PFSK-1 (cell line): ENCODE measurements at regions not wholly inside any gene's neighbourhood (a gene's known extent, or its start where the extent isn't known, plus 50 kb on each side); places are given as distances from the start of the nearest gene placed in this dataset.

Experiments
- FOXP2 ChIP-seq: optimal IDR thresholded peaks from 2 replicates; pipeline ENCODE3; 2011; ENCODE audit warnings: borderline replicate concordance, control low read depth, inconsistent platforms; ENCODE audit not compliant: insufficient read depth; ENCODE audit errors: extremely low read length, extremely low read depth
- POLR2AphosphoS5 ChIP-seq: IDR thresholded peaks from 2 replicates; pipeline ENCODE4 v1.6.1; 2012; ENCODE audit warnings: low read depth, mild to moderate bottlenecking, control low read depth, low read length, moderate library complexity
- REST ChIP-seq, 2 experiments: IDR thresholded peaks; 2 replicates each; pipeline versions ENCODE4 v1.6.1 to v1.8.0; 2011 to 2012; ENCODE audit warnings: low read depth in 2 of 2, low read length in 2 of 2, control low read depth in 1 of 2, inconsistent platforms in 1 of 2, mild to moderate bottlenecking in 1 of 2, moderate library complexity in 1 of 2; ENCODE audit not compliant: insufficient read depth in 1 of 2
- SIN3A ChIP-seq: IDR thresholded peaks from 2 replicates; pipeline ENCODE4 v1.6.1; 2012; ENCODE audit warnings: mild to moderate bottlenecking, low read length, moderate library complexity, borderline replicate concordance; ENCODE audit not compliant: insufficient read depth
- TAF1 ChIP-seq: IDR thresholded peaks from 2 replicates; pipeline ENCODE4 v1.6.1; 2012; ENCODE audit warnings: low read length, control low read depth, borderline replicate concordance; ENCODE audit not compliant: insufficient read depth

- no peak for TF ChIP-seq FOXP2
Observed at GRCh38 chr4:156137679-156138473, 184.2 kb upstream of the CTSO start.

- no peak for TF ChIP-seq POLR2AphosphoS5
- no peak for TF ChIP-seq REST (IDR thresholded peaks at IDR 0.05; ENCODE audit: insufficient read depth in 1 of 2, low read depth in 2 of 2, low read length in 2 of 2)
- TF ChIP-seq SIN3A, result no peak
- no peak for TF ChIP-seq TAF1
- no peak for TF ChIP-seq FOXP2
Observed at GRCh38 chr4:156132196-156132595, 178.5 kb upstream of the CTSO start.

GRCh38 chr4:156128616-156129015 is 174.9 kb upstream of the CTSO start:
- no peak for TF ChIP-seq TAF1
- no peak for TF ChIP-seq REST (IDR thresholded peaks at IDR 0.05; ENCODE audit: insufficient read depth in 1 of 2, low read depth in 2 of 2, low read length in 2 of 2)
- no peak for TF ChIP-seq POLR2AphosphoS5
- TF ChIP-seq SIN3A, result no peak
- no peak for TF ChIP-seq FOXP2

GRCh38 chr4:156118507-156119220 is 165.0 kb upstream of the CTSO start:
- no peak for TF ChIP-seq SIN3A
- TF ChIP-seq FOXP2, result no peak
- TF ChIP-seq REST (IDR thresholded peaks at IDR 0.05; ENCODE audit: insufficient read depth in 1 of 2, low read depth in 2 of 2, low read length in 2 of 2), result no peak
- no peak for TF ChIP-seq TAF1
- no peak for TF ChIP-seq POLR2AphosphoS5

- TF ChIP-seq SIN3A, result no peak
Observed at GRCh38 chr4:156117743-156118142, 164.1 kb upstream of the CTSO start.

GRCh38 chr4:156116991-156117390 is 163.3 kb upstream of the CTSO start:
- TF ChIP-seq TAF1 (no peak), POLR2AphosphoS5 (no peak), REST (IDR thresholded peaks at IDR 0.05; ENCODE audit: insufficient read depth in 1 of 2, low read depth in 2 of 2, low read length in 2 of 2) (no peak), SIN3A (no peak)
